GM18519 (cell line): ENCODE measurements at regions not wholly inside any gene's neighbourhood (a gene's known extent, or its start where the extent isn't known, plus 50 kb on each side); places are given as distances from the start of the nearest gene placed in this dataset.
"Not testable (repeated sequence)": the region's sequence is repeated elsewhere in the genome, so short reads cannot be mapped to it uniquely, and the experiment has no call there.

Experiments used
- ATAC-seq: cut with Tn5 transposase; IDR thresholded peaks from one replicate; pipeline ENCODE4 v1.9.1; 2021; ENCODE audit warnings: mild to moderate bottlenecking, moderate library complexity; ENCODE audit not compliant: unreplicated experiment, low FRiP score

- not testable (repeated sequence) for ATAC-seq
These were observed 82.5 kb downstream of the POTEH start for GRCh38 chr22:15772337-15772736.

DNA sequence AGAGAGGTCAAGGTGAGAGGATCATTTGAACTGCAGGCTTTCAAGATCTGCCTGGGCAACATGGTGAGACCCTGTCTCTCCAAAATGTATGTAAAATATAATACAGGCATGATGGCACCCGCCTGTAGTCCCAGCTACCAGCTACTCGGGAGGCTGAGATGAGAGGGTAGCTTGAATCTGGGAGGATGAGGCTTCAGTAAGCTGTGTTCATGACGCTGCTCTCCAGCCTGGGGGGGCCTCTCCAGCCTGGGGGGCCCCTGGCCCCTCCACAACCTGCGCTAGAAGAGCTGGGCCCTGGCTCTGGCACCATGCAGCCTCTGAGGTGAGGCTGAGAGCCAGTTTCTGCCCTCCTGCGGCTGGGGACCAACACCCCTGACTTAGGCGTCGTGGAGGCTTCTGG, 85.3 kb downstream of the POTEH start:
- not testable (repeated sequence) for ATAC-seq

DNA sequence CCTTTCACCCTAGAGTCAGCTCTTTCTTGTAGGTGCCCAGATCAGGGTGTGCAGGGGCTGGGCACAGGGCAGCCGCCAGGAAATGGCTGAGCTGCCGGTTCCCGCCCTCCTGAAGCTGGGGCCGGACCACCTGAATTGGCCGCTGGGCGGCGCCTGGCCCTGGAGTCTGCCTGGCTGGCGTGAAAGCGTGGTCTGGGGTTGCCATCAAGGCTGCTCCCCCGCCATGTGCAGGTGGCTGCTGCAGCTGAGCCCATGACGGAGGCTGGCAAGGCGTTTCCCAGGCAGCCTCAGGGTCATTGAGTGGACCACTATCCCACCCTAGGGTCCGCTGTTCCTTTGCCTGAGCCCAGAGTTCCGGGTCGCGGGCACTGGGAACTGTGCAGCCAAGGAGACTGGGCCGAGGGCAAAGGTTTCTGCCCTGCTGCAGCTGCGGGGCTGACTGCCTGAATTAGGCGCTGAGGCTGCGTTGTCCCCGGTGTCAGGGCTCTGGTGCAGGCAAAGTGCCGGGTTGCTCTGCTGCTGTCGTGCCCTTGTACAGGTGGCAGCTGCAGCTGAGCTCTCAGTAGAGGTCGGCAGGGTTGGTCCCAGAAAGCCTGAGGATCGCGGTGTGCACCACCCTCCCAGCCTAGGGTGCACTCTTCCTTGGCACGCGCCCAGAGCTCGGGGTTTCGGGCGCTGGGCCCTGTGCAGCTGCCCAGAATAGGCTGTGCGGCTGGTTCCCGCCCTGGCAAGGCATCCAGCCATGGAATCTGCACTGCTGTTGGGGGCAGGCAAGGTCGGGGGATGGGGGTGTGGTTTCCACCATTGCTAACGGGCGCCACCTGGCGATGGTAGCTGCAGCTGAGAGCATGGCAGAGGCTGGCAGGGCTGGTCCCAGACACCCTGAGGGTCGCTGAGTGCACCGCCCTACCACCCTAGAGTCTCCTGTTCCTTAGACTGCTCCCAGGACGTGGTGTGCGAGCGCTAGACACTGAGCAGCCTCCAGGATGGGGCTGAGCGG, 86.1 kb downstream of the POTEH start:
- ATAC-seq, result not testable (repeated sequence)

DNA sequence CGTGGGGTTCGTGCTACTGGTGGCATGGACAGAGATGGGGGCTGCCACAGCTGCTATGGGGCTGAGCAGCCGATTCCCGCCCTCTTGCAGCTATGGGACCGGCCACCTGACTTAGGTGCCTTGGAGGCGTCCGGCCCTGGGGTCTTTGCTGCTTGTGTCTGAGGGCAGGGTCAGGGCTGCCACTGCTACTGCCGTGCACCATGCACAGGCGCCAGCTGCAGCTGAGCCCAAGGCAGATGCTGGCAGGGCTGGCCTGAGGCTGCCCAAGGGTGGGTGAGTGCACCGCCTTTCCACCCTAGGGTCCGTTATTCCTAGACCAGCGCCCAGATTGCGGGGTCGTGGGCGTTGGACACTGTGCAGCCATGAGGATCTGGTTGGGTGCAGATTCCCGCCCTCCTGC, 86.9 kb downstream of the POTEH start:
- ATAC-seq, result not testable (repeated sequence)

DNA sequence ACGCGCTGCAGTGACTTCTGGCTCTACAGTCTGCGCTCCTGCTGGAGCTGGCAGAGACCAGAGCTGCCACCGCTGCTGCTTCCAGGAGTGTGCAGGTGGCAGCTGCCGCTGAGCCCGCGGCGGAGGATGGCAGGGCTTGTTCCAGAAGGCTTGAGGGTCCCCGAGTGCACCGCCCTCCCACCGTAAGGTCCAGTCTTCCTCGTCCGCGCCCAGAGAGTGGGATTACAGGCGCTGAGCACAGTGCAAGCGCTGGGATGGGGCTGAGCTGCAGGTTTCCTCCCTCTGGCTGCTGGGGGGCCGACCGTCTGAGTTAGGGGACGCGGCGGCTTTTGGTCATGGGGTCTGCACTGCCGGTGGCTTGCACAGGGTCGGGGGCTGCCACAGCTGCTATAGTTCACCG, 87.3 kb downstream of the POTEH start:
- ATAC-seq, result not testable (repeated sequence)

GRCh38 chr22:15777557-15777956, 87.7 kb downstream of the POTEH start:
- not testable (repeated sequence) for ATAC-seq

DNA sequence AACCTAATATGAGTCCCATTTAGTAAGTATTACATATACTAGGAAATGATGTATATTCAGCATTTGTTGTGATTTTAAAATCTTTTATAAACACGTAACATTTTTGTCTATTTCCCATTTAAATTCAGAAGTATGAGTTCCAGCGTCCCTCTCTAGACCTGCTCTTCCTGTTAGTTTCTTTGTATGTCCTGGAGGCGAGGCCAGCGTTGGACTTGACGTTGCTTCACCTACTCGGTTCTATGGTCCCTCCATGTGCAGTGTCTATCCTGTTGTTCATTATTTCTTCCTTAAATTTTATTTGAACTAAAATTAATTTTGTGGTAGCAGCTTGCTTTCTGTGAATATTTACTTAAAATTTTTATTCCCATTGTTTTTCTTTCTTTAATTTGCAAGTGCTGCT, 88.5 kb downstream of the POTEH start:
- not testable (repeated sequence) for ATAC-seq

DNA sequence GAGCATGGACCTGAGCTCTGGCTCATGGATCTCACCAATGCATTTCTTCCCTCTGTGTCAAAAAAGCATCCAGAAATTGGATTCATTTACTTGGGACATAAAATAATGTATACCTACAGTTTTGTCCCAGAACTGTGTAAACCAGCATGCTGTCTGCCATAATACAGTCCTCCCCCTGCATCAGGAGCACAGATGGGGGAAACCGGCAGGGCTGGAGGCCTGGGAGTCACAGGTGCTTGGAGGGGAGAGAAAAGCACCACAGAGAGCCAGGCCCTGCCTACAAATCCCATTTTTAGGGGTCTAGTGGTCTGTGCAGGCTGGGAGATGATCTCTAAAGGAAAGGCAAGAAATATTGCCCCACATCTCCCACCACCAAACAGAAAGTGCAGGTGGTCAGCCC, 91.8 kb downstream of the POTEH start:
- ATAC-seq, result not testable (repeated sequence)

DNA sequence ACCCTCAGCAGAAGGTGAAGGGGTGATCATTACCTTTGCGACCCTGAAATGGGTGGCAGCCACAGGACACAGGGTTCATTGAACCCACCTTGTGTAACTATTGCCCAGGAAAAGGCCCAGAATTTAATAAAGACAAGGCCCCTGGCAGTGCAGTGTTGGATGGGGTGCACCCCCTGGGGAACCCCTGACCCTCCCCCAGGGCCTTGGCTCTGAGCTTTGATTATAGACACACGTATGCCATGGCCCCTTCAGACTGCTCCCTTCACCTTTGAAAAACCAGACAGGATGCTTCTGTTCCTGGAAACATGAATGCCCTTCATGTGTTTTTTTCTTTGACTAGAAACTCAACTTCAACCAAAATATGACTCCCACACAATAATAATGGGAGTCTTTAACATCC, 93.1 kb downstream of the POTEH start:
- ATAC-seq, result not testable (repeated sequence)

DNA sequence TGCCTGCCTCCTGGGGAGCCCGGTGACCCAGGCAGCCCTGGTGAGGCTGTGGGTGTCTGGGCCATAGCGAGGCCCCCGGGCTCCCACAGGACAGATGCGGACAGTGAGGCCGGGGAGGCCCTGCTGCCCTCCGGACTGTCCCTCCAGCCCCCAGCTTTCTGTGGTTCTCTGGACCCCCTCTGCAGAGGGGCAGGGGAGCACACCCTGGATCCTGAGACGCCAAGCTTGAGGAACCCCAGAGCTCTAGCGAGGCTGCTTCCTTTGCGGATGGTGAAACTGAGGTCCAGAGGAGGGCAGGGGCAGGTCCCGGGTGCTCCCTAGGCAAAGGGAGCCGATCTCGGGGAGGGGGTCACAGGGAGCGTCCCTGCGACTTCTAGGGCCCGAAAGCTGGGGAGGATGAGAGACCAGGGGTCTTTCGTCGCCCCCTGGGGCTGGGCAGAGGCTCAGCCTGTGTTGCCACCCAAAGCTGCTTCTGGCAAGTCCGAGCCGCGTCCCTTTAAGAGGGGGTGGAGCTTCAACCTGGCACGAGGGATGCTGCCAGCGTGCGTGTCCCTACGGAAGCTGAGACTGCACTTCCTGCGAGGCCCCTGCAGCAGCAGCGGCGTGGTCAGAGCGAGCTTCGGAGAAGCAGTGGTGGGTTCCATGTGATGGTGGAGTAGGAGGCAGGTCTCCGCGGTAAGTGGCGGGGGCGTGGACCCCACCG, 94.7 kb downstream of the POTEH start:
- not testable (repeated sequence) for ATAC-seq

GRCh38 chr22:15786942-15787733, 97.3 kb downstream of the POTEH start:
- not testable (repeated sequence) for ATAC-seq

DNA sequence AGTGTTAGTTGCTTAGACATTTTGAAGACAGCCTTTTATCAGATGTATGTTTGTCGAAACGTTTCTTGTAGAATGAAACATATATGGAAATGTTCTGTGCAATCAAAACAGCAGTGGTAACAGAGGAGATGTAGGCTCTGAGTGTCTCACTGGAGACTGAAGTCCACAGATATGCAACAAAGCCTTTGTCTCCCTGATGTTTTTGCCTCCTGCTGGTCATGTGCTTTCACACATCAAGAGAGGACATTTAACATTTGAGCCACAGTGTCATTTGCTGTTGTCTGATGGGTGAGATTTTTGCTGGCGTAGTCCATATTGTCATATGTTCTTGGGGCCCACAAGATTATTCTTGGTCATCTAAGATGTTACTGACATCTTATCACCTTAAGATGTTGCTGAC, 101.7 kb downstream of the POTEH start:
- ATAC-seq, result not testable (repeated sequence)

- not testable (repeated sequence) for ATAC-seq
These were observed 110.1 kb downstream of the POTEH start for GRCh38 chr22:15799935-15800334.

DNA sequence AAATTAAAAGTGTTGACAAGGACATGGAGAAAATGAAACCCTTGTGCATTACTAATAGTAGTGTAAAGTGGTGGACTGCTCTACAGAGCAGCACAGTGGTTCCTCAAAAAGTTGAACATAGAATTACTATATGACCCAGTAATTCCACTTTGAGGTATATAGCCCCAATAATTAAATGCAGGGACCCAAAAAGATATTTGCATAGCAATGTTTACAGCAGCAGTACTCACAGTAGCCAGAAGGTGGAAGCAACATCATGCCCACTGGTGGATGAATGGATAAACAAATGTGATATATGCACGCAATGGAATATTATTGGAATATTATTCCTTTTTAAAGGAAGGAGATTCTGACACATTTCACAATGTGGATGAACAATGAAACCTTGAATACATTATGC, 121.3 kb downstream of the POTEH start:
- peak; percentile 64 for ATAC-seq

GRCh38 chr22:15815783-15816182, 126.0 kb downstream of the POTEH start:
- ATAC-seq, result not testable (repeated sequence)

- ATAC-seq, result not testable (repeated sequence)
These were observed 126.6 kb downstream of the POTEH start for GRCh38 chr22:15816470-15816869.

GRCh38 chr22:15817264-15817663, 127.4 kb downstream of the POTEH start:
- not testable (repeated sequence) for ATAC-seq

- not testable (repeated sequence) for ATAC-seq
These were observed 130.1 kb downstream of the POTEH start for GRCh38 chr22:15819886-15820285.

DNA sequence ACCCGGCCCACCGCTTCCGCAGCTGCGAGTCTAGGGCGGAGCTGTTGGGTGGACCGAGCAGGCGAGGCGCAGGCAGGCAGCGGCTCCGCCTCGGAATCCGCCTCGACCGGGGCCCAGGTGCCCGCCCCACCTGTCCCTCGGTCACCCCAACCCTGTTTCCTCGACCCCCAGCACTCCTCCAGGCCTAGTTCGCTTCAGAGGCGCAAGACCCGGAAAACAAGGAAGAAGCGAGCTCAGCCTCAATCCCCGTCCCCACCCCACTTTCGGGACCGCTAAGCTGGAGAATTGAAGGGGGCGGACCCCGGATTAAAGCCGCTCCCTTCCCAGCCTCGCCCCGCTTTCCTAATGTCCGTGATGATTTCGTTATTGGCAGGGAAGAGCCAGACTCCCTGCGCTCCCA, 131.3 kb downstream of the POTEH start:
- not testable (repeated sequence) for ATAC-seq

DNA sequence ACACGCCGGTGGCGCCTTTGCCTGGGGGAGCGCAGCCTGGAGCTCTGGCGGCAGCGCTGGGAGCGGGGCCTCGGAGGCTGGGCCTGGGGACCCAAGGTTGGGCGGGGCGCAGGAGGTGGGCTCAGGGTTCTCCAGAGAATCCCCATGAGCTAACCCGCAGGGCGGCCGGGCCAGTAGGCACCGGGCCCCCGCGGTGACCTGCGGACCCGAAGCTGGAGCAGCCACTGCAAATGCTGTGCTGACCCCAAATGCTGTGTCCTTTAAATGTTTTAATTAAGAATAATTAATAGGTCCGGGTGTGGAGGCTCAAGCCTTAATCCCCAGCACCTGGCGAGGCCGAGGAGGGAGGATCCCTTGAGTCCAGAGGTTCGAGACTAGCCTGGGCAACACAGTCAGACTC, 132.2 kb downstream of the POTEH start:
- not testable (repeated sequence) for ATAC-seq
